HG03097 (cell line): ENCODE measurements at regions not wholly inside any gene's neighbourhood (a gene's known extent, or its start where the extent isn't known, plus 50 kb on each side); places are given as distances from the start of the nearest gene placed in this dataset.

Source experiments
- ATAC-seq: cut with Tn5 transposase; IDR thresholded peaks from one replicate; pipeline ENCODE4 v1.9.1; 2021; ENCODE audit not compliant: unreplicated experiment, low FRiP score

DNA sequence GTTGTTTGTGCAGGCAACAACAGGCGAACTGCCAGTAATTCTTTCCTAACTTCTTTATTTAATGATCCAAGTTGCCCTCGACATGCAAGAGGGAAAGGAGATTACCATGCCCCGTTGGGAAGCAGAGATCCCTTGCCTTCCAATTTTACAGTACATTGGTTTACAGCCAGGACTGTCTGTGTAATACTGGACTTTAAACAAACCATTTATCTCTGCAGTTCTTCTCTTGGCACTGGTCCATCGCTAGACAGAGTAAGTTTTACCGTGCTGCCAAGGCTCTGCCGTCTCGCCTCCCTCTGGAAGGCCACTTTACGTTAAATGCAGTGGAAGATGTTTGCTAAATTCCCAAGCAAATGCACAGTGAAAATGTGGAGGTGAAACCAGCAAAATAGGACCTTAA lies 660.3 kb upstream of the PRKX start:
- no peak for ATAC-seq

DNA sequence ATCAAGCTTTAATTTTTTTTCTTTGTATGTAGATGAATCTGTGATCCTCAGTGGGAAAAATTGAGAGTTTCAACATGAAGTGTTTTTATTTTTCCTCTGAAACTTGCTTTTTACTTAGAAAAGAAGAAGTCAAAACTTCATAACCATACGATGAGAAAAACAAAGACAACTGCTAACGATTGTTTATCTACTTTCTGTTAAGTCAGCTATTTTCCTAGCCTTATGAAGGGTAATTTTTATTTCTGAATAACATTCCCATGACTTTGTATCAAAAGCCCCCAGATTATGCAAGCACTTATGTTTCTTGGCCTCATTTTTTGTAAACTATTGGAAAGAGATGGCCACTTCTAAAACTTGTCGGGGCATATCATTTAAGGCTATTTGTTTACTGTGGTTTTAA lies 645.1 kb upstream of the PRKX start:
- ATAC-seq, result no peak

DNA sequence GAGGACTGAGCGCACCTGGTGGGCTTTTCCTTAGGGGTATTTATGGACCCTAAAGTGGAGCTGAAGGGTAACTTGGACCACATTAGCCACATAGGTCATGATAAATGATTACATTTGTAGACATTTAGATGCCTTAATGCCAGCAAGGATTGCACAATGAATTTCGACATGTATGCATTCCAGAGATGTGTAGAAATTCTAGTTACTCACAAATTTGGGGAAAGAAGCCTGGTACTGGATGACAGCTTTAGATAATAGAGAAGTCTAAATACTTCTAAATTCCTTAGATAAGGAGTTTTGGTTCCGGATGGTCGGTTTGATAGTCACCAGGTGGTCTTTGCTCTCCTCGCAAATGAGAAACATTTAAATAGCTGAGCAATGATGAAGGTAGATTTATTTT lies 609.5 kb upstream of the PRKX start:
- no peak for ATAC-seq

DNA sequence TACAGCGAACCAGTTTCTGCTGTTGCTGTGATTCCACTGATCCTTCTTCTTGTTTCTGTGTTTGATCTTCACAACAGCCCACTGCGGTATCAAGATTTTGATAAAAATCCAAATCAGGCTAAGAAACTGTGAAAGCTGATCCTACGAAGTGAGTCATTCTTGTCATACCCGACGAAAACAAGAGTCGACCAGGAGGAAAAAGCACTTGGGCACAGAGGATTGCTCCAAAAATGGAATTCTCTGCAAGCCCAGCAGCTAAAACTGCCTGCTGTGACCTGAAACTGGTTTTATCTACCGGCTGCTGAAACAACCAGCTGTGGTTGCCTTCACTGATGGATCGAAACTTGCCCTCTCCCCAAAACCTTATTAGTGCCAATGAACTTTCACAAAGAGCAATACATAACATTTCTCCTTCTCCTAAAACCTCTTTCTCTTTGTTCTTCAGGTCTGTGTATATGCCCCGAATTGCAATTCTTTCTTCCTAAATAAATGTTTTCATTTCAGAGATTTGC lies 607.0 kb upstream of the PRKX start:
- ATAC-seq, result no peak

DNA sequence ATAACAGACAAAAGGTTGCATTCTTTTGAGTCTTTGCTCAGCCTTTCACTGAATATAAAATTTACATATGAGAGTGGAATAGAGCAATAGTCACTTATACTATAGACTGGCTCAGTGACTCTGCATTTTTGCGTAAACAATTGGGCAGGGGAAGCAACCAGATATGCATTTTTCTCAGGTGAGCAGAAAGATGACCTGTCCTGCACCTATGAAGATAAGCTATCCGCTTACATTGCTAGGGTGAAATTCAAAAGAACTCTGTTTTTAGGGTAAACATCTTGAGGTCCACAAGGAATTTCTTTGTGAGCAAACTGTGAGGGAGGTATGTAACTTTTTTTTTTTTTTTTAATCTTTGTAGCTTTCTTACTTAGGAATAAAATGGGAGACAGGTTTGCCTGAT lies 602.4 kb upstream of the PRKX start:
- ATAC-seq, result no peak

DNA sequence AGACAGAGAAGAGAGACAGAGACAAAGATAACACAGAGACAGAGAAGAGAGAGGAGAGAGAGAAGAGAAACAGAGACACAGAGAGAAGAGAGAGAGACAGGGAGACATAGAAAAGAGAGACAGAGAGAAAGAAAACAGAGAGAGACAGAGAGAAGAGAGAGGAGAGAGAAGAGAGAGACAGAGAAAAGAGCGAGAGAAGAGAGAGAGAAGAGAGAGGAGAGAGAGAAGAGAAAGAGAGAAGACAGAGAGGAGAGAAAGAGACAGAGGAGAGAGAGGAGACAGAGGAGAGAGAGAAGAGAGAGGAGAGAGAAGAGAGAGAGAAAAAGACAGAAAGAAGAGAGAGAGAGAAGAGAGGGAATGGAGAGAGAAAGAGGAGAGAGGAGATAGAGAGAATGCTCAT lies 601.1 kb upstream of the PRKX start:
- ATAC-seq, result no peak

DNA sequence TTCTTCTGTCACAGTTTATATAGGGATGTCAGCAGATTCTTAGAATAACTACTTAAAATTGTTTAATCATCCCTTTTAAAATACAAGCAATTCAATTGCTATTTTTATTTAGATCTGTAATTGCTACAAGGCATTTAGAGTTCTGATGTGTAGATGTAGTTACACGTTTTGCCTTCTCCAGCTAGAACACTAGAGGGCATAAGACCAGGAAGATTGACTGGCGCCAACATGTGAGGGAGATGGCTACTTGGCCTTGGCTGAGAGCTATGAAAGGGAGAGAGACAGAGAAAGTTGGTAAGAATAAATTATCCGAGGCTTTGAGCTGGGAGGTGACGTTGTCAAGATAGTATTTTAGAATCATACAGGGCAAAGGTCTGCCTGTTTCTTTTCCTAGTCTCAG lies 563.7 kb upstream of the PRKX start:
- ATAC-seq, result no peak

DNA sequence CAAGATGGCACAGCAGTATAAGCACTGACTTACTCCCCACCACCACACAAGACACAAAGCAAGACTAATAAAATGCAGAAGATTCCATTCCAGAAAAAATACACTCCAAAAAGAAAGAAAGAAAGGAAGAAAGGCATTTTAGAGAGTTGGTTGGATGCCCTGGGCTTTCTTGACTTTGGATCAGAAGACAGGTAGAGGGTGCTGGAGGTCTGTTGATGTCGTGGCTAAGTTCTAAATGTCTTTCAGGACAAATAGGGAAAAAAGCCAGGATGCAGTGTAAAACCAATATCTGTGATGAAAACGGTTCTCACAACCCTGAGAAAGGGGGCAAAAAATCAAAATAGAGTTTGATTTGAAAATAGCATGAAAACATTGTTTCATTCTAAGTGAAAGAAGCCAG lies 555.2 kb upstream of the PRKX start:
- ATAC-seq, result no peak

DNA sequence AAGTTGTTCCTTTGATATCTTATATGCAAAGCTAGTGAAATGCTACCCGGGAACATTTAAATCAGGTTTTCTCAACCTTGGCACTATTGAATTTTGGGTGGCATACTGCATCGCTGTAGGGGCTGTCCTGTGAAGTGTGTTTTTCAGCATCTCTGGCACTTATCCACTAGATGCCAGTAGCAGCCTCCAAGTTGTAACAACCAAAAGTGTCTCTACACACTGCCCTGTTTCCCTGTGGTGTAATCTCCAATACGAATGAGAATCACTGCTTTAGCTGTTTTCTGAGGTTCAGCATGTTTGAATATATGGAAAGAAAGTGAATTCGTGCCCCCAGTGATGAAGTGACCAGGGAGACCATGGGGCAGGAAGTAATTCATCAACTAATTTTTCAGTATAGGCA lies 551.6 kb upstream of the PRKX start:
- no peak for ATAC-seq

DNA sequence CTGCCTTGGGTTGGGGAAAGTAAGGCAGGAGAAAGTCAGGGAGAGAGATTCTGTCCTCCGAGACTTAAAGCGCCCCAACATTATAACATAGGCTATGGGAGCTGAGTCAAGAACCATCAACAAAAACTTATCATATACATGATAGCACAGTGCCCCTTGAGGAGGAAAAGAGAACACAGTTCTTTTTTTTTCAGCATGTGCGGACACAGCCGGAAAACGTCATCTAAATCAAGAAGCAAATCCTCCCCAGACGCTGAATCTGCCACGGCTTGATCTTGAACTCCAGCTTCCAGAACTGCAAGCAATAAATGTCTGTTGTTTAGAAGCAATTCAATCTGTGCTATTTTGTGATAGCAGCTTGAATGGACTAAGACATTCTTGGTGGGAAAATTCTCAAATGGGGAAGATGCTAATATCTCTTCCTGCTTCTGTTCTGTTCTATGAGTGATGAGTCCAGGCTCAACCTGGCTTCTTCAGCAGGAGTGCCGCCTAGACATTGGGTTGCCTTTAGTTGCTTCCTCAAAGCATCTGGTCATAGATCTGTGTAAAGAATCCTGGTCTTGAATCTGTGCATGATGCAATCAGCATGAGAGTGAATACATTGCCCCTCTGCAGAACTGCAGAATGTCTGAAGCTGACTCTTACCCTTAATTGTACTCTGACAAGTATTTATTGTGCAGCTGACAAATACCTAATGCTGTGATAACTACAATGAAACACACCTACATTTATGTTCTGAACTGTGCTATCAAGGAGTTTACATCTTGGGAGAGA lies 549.8 kb upstream of the PRKX start:
- no peak for ATAC-seq

DNA sequence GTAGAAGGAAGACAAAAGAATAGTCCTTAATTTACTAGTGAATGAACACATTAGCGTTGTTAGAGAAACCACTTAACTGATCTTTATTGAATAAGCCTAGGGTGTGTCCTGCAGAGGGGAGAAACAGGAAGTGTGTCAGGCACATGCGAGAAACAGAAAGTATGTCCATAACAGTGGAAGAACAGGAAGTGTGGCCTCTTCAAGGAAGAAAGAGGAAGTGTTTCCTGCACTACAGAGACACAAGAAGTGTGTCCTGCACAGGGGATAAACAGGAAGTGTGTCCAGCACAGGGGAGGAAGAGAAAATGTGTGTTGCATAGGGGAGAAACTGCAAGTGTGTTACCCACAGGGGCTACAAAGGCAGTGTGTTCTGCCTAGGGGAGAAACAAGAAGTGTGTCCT lies 539.6 kb upstream of the PRKX start:
- no peak for ATAC-seq

DNA sequence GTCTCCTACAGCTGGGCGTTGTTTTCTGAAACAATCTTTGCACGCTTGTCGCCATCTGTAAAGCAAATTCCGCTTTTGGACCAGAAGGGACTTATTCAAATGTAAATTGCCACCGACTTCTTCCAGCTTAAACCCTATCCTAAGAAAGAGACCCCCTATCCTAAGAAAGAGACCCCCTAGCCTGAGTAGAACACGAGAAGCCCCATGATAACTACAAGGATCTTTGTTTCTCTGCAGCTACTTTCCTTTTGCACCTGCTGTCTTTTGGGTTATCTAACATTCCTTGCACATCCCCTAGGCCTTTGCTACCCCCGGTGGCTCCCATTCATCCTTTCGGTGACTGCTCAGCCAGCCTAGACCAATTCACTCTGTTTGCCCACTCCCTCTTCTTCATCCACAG lies 536.0 kb upstream of the PRKX start:
- ATAC-seq, result no peak

DNA sequence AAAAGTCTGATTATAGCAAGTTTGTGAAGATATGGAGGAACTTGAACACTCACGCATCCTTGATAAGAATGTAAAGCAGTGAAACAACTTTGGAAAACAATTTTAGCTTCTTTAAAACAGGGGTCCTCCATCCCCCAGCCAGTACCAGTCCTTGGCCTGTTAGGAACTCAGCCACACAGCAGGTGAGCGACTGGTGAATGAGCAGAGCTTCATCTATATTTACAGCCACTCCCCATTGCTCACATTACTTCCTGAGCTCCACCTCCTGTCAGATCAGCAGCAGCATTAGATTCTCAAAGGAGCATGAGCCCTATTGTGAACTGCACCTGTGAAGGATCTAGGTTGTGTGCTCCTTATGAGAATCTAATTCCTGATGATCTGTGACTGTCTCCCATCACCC lies 530.3 kb upstream of the PRKX start:
- ATAC-seq, result no peak

DNA sequence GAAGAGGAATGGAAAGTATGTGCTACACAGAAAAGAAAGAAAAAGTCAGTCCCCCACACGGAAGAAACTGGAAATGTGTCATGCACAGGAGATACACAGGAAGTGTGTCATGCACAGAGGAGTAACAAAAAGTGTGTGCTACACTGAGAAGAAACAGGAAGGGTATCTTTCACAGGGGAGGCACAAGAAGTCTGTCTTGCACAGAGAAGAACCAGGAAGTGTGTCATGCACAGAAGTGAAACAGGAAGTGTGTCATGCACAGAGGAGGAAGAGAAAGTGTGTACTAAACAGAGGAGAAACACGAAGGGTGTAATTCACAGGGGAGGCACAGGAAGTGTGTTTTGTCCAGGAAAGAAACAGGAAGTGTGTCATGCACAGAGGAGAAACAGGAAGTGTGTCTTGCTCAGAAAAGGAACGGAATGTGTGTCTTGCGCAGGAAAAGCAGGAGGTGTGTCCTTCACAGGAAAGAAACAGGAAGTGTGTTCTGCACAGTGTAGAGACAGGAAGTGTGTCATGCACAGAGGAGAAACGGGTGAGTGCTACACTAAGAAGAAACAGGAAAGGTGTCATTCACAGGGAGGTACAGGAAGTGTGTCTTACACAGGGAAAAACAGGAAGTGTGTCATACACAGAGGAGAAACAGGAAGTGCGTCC lies 527.2 kb upstream of the PRKX start:
- no peak for ATAC-seq

DNA sequence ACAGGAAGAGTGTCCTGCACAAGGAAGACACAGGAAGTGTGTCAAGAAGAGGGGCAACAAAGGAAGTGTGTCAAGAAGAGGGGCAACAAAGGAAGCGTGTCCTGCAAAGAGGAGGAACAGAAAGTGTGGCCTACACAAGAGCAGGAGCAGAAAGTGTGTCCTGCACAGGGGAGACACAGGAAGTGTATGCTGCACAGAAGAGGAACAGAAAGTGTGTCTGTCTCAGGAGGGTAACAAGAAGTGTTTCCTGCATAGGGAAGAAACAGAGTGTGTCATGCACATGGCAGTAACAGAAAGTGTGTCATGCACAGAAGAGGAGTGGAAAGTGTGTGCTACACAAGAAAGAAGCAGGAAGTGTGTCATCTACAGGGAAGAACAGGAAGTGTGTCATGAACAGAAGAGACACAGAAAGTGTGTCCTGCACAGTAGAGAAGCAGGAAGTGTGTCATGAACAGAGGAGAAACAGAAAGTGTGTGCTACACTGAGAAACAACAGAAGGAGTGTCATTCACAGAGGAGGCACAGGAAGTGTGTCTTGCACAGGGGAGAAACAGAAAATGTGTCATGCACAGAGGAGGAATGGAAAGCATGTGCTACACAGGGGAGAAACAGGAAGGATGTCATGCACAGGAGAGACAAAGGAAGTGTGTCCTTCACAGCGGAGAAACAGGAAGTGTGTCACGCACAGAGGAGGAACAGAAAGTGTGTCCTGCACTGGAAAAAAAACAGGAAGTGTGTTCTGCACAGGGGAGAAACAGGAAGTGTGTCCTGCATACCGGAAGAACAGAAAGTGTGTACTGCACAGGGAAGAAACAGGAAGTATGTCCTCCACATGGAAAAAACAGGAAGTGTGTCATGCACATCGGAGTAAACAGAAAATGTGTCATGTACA lies 526.4 kb upstream of the PRKX start:
- ATAC-seq, result no peak

DNA sequence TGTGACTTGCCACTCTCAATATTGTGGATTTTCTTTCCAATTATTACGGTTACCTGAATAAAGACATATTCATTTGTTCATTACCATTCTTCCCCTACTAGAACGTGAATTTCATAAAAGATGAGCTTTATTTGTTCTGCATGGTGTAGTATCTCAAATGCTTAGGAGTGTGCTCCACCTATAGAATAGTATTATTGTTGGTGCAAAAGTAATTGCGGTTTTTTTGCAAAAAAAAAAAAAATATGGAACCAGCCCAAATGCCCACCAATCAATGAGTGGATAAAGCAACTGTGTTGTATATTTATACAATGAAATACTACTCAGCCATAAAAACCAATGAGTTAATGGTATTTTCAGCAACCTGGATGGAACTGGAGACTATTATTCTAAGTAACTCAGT lies 525.5 kb upstream of the PRKX start:
- no peak for ATAC-seq

DNA sequence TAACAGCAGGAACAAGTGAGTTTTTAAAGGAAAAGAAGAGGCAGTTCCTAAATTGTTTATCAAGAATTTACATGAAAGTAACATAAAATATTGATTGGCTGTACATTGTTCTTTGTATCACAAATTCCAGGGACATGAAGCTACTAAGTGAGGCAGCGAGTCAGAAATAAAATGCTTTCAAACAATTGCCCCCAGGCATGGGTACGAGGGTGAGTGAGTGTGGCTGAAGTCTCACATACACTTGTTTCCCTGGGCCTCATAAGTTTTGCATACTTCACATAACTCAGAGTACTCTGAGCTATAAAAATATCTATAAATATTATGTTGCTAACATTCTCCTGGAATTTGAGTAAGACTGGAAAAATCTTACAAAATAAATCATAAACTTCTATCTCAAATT lies 511.6 kb upstream of the PRKX start:
- no peak for ATAC-seq

DNA sequence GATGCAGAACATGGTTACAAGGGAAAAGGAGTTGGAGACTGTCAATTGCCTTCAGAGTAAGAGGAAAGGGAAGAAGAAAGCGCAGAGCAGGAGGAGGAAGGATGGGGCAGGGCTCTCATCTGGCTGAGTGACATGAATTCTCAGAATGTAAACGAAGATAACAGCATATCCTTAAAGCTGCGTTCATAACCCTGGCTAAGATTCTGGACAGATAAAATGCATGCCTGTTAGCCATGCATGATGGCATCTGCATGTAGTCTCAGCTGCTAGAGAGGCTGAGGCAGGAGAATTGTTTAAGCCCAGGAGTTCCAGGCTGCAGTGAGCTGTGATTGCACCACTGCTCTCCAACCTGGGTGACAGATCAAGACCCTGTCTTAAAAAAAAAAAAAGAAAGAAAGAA lies 493.5 kb upstream of the PRKX start:
- no peak for ATAC-seq

DNA sequence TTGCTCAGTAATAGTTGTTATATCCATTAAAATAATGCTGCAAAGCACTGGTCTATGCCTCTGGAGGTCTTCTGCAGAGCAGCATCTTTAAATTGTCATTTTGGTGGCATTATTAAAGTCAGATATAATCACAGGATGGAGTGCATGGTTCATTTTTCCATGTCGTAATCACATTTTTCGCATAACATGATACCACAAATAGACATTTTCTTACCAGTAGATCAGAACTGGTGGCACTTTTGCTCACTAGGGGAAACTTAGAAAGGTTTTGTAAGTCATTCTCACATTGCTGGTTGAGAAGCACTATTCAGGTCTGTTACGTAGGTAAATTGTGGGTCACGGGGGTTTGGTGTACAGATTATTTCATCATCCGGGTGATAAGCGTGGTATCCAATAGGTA lies 484.5 kb upstream of the PRKX start:
- no peak for ATAC-seq

DNA sequence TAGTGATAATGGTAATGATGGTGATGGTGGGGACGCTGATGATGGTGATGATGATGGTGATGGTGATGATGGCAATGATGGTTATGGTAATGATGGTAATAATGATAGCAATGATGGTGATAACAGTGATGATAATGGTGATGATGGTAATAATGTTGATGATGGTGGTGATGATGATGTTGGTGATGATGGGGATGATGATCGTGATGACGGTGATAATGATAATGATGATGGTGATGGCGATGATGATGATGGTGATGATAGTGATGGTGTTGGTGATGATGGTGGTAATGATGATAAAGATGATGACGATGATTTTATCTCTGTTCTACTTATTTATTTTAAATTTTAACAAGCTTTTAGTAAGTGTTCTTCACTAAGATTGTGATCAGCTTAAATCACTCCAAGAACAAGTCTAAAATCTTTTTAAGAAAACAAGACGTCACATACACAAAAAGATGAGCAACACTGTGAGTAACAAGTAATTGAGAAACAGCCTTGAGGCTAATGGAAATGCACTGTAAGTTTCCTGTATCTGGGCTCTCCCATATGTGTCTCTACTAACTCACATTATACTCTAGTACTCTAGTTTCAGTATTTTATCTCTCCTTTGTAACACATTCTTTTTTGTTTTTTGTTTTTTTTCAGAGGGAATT lies 480.2 kb upstream of the PRKX start:
- no peak for ATAC-seq

DNA sequence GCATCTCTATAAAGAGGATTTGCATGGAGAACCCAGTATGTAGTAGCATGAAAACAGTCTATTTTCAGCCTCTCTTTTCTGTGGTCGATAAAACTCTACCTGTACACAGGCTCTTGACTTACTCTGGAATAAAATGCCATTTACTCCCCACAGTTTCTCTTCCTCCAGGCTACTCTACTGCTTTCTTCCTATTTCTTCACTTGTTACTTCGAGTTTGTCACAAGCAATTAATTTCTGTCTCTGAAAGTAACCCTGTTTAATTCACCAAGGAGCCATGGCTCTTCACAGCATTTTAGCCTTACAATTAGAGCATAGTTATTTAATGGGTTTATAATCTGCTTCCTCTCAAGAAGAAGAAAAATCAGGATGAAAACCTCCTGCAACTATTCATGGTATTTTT lies 472.9 kb upstream of the PRKX start:
- no peak for ATAC-seq
